ENCODE measurements at regions not wholly inside any gene's neighbourhood (a gene's known extent, or its start where the extent isn't known, plus 50 kb on each side); places are given as distances from the start of the nearest gene placed in this dataset.

DNA sequence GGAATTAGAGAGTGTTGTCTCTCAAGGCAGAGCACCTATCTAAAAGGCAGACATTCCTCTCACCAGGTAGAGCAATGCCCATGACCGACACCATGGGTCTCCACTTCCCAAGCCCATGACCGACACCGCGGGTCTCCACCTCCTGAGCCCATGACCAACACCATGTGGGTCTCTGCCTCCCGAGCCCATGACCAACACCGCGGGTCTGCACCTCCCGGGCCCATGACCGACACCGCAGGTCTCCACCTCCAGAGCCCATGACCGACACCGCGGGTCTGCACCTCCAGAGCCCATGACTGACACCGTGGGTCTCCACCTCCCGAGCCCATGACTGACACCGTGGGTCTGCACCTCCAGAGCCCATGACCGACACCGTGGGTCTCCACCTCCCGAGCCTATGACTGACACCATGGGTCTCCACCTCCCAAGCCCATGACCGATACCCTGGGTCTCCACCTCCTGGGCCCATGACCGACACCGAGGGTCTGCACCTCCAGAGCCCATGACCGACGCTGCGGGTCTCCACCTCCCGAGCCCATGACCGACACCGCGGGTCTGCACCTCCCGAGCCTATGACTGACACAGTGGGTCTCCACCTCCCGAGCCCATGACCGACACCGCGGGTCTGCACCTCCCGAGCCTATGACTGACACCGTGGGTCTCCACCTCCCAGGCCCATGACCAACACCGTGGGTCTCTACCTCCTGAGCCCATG lies 262.4 kb upstream of the SALL3 start:
- Histone ChIP-seq H3K9me3 (ENCODE audit: control insufficient read depth in 1 of 2, low read length in 2 of 2) (no peaks in the 10 kb centered on the region), H3K27me3 (ENCODE audit: control insufficient read depth in 1 of 2, insufficient read depth in 2 of 2, low read length in 2 of 2) (peaks cover 3 to 11% of the 10 kb centered on the region in 2 donors), H3K9ac (ENCODE audit: low read depth in 1 of 2, low read length in 2 of 2) (no peak overlapping the region), H3K27ac (ENCODE audit: low read depth, low read length) (no peak overlapping the region), H3K36me3 (ENCODE audit: control insufficient read depth in 1 of 2, insufficient read depth in 2 of 2, low read length in 2 of 2) (no peaks in the 10 kb centered on the region), H3K4me3 (ENCODE audit: low read depth in 1 of 2, low read length in 2 of 2) (no peak overlapping the region), H3K4me1 (ENCODE audit: control insufficient read depth in 1 of 2, insufficient read depth in 2 of 2, low read length in 2 of 2) (no peaks in the 10 kb centered on the region)

DNA sequence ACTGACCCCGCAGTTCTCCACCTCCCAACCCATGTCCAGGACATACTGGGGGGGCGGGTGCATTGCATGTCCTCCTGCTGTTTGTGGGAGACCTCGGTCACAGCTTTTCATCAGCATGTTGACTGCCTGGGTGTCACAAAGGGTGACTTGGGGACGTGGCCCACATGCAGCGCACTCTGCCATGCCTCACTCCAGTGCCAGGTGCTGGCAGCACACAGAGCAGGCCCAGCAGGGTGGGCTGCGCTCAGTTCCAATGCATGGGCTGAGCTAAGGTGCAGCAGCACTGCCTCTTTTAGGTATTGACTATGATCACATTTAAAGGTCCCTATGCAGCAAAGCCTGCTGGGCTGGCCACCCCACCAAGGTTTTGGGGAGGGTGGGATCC lies 261.9 kb upstream of the SALL3 start:
- H3K27ac ChIP-seq (ENCODE audit: low read depth, low read length), result no peak overlapping the region
- no peak overlapping the region for H3K4me3 ChIP-seq (ENCODE audit: low read depth in 1 of 2, low read length in 2 of 2)
- H3K36me3 ChIP-seq (ENCODE audit: control insufficient read depth in 1 of 2, insufficient read depth in 2 of 2, low read length in 2 of 2), result no peaks in the 10 kb centered on the region
- no peaks in the 10 kb centered on the region for H3K9me3 ChIP-seq (ENCODE audit: control insufficient read depth in 1 of 2, low read length in 2 of 2)
- H3K9ac ChIP-seq (ENCODE audit: low read depth in 1 of 2, low read length in 2 of 2), result no peak overlapping the region
- no peaks in the 10 kb centered on the region for H3K4me1 ChIP-seq (ENCODE audit: control insufficient read depth in 1 of 2, insufficient read depth in 2 of 2, low read length in 2 of 2)
- H3K27me3 ChIP-seq (ENCODE audit: control insufficient read depth in 1 of 2, insufficient read depth in 2 of 2, low read length in 2 of 2), result peaks cover 3 to 11% of the 10 kb centered on the region in 2 donors

DNA sequence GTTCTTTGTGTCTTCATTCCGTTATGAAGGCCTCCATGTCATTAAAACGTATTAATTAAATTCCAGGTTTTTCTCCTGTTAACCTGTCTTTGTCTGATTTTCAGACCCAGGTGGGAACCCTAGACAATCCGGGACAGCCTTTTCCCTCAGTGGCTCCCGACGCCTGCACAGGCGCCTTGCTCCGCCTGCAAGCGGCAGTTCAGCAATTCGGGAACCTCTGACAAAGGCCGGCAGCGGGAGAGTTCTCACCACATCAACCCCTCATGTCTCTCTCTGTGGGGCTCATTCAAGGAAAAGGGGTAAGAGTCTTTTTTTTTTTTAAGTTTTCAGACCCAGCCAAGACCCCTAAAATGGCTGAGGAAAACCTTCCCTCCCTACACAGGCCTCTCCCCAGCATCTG lies 259.8 kb upstream of the SALL3 start:
- peaks cover 3 to 11% of the 10 kb centered on the region in 2 donors for H3K27me3 ChIP-seq (ENCODE audit: control insufficient read depth in 1 of 2, insufficient read depth in 2 of 2, low read length in 2 of 2)
- H3K9me3 ChIP-seq (ENCODE audit: control insufficient read depth in 1 of 2, low read length in 2 of 2), result no peaks in the 10 kb centered on the region
- no peak overlapping the region for H3K27ac ChIP-seq (ENCODE audit: low read depth, low read length)
- no peaks in the 10 kb centered on the region for H3K36me3 ChIP-seq (ENCODE audit: control insufficient read depth in 1 of 2, insufficient read depth in 2 of 2, low read length in 2 of 2)
- no peaks in the 10 kb centered on the region for H3K4me1 ChIP-seq (ENCODE audit: control insufficient read depth in 1 of 2, insufficient read depth in 2 of 2, low read length in 2 of 2)
- no peak overlapping the region for H3K9ac ChIP-seq (ENCODE audit: low read depth in 1 of 2, low read length in 2 of 2)
- H3K4me3 ChIP-seq (ENCODE audit: low read depth in 1 of 2, low read length in 2 of 2), result no peak overlapping the region

DNA sequence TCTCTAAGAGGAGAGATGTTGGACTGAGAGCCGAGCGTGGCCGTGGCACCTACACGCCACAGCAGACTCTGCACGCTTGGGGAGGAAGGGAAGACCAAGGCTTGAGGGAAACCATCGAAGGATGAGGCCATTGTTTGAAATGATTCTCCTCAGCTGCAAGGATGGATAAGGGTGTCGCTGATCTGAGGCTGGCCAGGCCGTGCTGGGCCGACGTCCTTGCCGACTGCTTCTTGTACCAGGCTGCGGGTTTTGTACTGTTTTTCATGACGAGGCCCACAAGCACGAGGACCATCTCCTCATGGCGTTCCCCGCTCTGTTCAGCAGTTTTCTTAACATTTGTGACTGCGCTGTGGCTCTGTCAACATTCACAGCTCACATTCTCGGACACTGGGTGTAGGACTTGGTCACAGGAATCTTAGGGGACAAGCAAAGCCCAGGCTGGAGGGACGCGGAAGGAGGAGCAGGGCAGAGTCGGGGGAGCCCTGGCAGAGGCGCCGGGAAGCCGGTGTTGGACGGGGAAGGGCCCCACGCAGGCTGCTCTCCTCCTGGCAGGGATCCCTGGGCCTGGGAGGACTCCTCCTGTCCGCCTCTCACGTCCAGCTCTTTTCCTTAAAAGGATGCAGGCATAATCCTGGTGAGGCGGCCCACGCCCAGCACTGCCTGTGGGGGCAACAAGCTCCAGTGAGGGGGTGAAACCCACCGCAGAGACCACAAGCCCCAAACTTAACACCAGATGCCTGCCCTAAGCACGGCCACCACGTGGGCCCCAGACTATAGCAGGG lies 259.0 kb upstream of the SALL3 start:
- no peaks in the 10 kb centered on the region for H3K36me3 ChIP-seq (ENCODE audit: control insufficient read depth in 1 of 2, insufficient read depth in 2 of 2, low read length in 2 of 2)
- no peak overlapping the region for H3K9ac ChIP-seq (ENCODE audit: low read depth in 1 of 2, low read length in 2 of 2)
- H3K4me3 ChIP-seq (ENCODE audit: low read depth in 1 of 2, low read length in 2 of 2), result no peak overlapping the region
- no peaks in the 10 kb centered on the region for H3K9me3 ChIP-seq (ENCODE audit: control insufficient read depth in 1 of 2, low read length in 2 of 2)
- H3K27ac ChIP-seq (ENCODE audit: low read depth, low read length), result no peak overlapping the region
- no peaks in the 10 kb centered on the region for H3K4me1 ChIP-seq (ENCODE audit: control insufficient read depth in 1 of 2, insufficient read depth in 2 of 2, low read length in 2 of 2)
- H3K27me3 ChIP-seq (ENCODE audit: control insufficient read depth in 1 of 2, insufficient read depth in 2 of 2, low read length in 2 of 2), result peaks cover 3 to 11% of the 10 kb centered on the region in 2 donors

DNA sequence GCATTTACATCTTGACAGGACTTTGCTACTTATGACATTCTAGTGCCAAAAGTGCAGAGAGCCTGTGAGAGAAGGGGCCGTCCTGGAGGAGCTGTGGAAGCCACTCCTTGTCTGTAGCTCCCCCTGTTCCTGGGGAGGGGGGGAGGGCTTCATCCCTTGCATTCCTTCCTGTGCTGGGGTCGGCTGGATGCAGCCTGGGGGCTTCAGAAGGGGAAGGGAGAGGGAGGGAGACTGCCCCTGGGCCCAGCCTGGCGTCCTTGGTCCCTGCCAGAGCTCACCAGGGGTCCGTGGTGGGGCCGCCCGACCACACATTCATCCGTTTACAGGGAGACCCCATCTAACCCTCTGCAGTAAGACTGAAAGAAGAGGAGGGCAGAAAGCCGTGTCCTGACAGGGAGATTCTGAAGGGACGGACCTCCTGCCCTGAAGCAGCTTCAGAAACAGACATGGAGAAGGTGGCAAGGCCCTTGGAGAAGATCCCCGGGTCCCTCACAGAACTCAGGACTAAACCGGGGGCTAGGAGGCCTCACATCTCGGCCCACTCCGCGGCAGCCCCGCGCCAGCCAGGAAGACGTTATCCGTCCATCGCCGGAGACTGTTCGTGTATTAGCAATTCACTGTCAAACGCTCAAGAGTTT lies 258.3 kb upstream of the SALL3 start:
- peaks cover 3 to 11% of the 10 kb centered on the region in 2 donors for H3K27me3 ChIP-seq (ENCODE audit: control insufficient read depth in 1 of 2, insufficient read depth in 2 of 2, low read length in 2 of 2)
- no peaks in the 10 kb centered on the region for H3K4me1 ChIP-seq (ENCODE audit: control insufficient read depth in 1 of 2, insufficient read depth in 2 of 2, low read length in 2 of 2)
- no peaks in the 10 kb centered on the region for H3K36me3 ChIP-seq (ENCODE audit: control insufficient read depth in 1 of 2, insufficient read depth in 2 of 2, low read length in 2 of 2)
- H3K27ac ChIP-seq (ENCODE audit: low read depth, low read length), result no peak overlapping the region
- H3K9ac ChIP-seq (ENCODE audit: low read depth in 1 of 2, low read length in 2 of 2), result no peak overlapping the region
- no peaks in the 10 kb centered on the region for H3K9me3 ChIP-seq (ENCODE audit: control insufficient read depth in 1 of 2, low read length in 2 of 2)
- no peak overlapping the region for H3K4me3 ChIP-seq (ENCODE audit: low read depth in 1 of 2, low read length in 2 of 2)

DNA sequence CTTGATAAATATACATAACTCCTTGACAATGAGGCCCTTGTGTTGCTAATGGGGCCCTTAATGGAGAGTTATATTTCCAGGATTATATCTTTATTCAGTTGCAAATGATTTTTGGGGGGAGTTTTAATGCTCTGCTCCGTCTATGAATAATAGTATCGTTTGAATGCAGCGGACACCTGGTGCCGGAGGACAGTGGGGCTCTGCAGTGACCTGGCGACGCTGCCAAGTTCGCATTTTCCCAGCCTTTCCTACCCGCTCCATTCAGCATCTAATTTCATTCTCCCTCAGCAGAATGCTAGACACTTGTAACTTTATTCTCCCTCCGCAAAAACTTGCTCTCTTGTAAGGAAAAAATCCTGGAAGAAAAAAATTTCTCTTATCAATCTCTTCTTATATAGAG lies 257.6 kb upstream of the SALL3 start:
- H3K27me3 ChIP-seq (ENCODE audit: control insufficient read depth in 1 of 2, insufficient read depth in 2 of 2, low read length in 2 of 2), result peaks cover 3 to 11% of the 10 kb centered on the region in 2 donors
- no peak overlapping the region for H3K27ac ChIP-seq (ENCODE audit: low read depth, low read length)
- no peak overlapping the region for H3K4me3 ChIP-seq (ENCODE audit: low read depth in 1 of 2, low read length in 2 of 2)
- no peaks in the 10 kb centered on the region for H3K9me3 ChIP-seq (ENCODE audit: control insufficient read depth in 1 of 2, low read length in 2 of 2)
- no peaks in the 10 kb centered on the region for H3K36me3 ChIP-seq (ENCODE audit: control insufficient read depth in 1 of 2, insufficient read depth in 2 of 2, low read length in 2 of 2)
- no peak overlapping the region for H3K9ac ChIP-seq (ENCODE audit: low read depth in 1 of 2, low read length in 2 of 2)
- H3K4me1 ChIP-seq (ENCODE audit: control insufficient read depth in 1 of 2, insufficient read depth in 2 of 2, low read length in 2 of 2), result no peaks in the 10 kb centered on the region

DNA sequence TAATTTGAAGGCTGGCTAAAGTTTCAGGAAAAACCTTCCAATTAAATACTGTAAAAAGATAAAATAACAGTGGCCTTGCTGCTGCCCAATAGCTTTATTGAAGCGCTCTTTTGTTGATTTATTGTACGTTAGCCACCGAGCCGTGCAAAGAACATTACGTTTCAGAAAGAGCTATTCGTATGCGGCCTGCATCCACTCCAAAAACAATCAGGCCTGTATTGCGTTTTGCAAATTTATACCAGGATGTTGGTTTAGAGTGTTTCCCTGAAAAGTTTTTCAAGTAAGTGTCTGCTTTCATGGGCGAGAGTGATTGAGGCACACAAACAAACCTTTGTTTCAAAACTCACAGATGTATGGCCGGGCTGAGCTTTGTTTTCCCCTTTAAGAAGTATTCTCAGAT lies 257.2 kb upstream of the SALL3 start:
- Histone ChIP-seq H3K9me3 (ENCODE audit: control insufficient read depth in 1 of 2, low read length in 2 of 2) (no peaks in the 10 kb centered on the region), H3K9ac (ENCODE audit: low read depth in 1 of 2, low read length in 2 of 2) (no peak overlapping the region), H3K27me3 (ENCODE audit: control insufficient read depth in 1 of 2, insufficient read depth in 2 of 2, low read length in 2 of 2) (peaks cover 3 to 11% of the 10 kb centered on the region in 2 donors), H3K36me3 (ENCODE audit: control insufficient read depth in 1 of 2, insufficient read depth in 2 of 2, low read length in 2 of 2) (no peaks in the 10 kb centered on the region), H3K4me3 (ENCODE audit: low read depth in 1 of 2, low read length in 2 of 2) (no peak overlapping the region), H3K27ac (ENCODE audit: low read depth, low read length) (no peak overlapping the region), H3K4me1 (ENCODE audit: control insufficient read depth in 1 of 2, insufficient read depth in 2 of 2, low read length in 2 of 2) (no peaks in the 10 kb centered on the region)

DNA sequence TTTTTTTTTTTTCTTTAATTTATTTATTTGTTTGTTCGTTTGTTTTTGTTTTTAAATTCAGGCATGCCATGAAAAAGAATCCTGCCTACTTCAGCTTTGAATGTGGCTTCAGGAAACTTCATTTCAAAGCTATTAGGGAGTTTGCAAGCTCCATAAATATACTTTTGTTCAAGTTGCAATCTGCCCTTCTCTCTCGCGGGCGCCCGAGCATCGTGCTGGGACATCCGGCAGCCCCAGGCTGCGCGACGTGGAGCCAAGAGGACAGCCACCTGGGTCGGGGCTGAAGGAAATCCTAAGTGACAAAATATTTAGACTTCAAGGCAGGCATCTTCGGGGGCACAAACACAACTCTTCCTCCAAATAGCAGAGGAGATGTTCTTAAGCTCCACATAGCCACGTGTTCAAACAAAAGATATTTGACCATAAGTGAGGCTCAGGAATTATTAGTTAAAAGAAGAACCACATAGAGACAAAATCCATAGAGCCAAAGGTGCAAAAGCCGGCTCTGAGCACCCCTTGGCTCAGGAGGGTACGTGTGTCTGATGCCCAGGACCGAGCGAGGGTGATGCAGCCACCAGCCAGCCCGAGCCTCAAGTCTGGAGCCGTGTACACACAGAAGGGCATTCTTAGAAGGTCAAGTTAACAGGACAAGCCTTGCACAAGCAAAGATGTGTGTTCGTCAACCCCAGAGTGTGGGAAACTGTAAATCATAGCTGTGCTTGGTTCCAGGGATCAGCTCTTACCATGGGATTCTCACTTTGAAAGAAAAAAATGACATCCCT lies 256.5 kb upstream of the SALL3 start:
- Histone ChIP-seq H3K27me3 (ENCODE audit: control insufficient read depth in 1 of 2, insufficient read depth in 2 of 2, low read length in 2 of 2) (peaks cover 3 to 11% of the 10 kb centered on the region in 2 donors), H3K4me3 (ENCODE audit: low read depth in 1 of 2, low read length in 2 of 2) (no peak overlapping the region), H3K9ac (ENCODE audit: low read depth in 1 of 2, low read length in 2 of 2) (no peak overlapping the region), H3K9me3 (ENCODE audit: control insufficient read depth in 1 of 2, low read length in 2 of 2) (no peaks in the 10 kb centered on the region), H3K36me3 (ENCODE audit: control insufficient read depth in 1 of 2, insufficient read depth in 2 of 2, low read length in 2 of 2) (no peaks in the 10 kb centered on the region), H3K4me1 (ENCODE audit: control insufficient read depth in 1 of 2, insufficient read depth in 2 of 2, low read length in 2 of 2) (no peaks in the 10 kb centered on the region), H3K27ac (ENCODE audit: low read depth, low read length) (no peak overlapping the region)

DNA sequence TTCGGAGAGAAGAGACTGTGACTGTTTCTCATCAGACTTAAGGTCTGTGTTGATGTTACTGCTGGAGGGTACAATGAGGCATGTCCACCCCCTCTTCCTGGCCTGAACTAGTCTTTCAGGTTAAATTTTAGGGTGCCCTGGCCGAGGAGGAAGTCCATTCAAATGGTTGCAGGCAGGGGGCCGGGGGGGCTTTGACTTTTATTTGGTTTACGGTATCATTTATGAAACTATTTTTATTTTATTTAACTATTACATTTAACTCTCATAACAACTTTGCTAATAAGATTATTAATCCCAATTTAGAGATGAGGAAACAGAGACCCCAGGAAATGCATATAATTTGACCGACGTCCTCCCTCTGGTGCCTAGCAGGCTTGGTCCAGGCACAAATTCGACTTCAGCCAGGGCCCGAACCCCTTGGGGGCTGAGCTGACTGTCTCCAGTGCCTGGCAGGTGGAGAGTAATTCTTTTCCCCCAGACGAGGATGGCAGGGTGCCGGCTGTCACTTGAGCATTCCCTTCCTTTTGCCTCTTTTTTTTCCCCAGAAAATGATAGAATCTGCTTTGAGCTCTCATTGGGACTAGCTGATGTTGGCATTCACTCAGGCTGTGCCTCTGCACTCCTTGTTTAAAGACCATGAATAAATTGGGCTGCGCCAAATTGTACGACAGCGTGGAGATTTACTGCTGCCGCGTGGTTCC lies 255.3 kb upstream of the SALL3 start:
- Histone ChIP-seq H3K4me3 (ENCODE audit: low read depth in 1 of 2, low read length in 2 of 2) (no peak overlapping the region), H3K27me3 (ENCODE audit: control insufficient read depth in 1 of 2, insufficient read depth in 2 of 2, low read length in 2 of 2) (peaks cover 3 to 11% of the 10 kb centered on the region in 2 donors), H3K27ac (ENCODE audit: low read depth, low read length) (no peak overlapping the region), H3K9ac (ENCODE audit: low read depth in 1 of 2, low read length in 2 of 2) (no peak overlapping the region), H3K36me3 (ENCODE audit: control insufficient read depth in 1 of 2, insufficient read depth in 2 of 2, low read length in 2 of 2) (no peaks in the 10 kb centered on the region), H3K9me3 (ENCODE audit: control insufficient read depth in 1 of 2, low read length in 2 of 2) (no peaks in the 10 kb centered on the region), H3K4me1 (ENCODE audit: control insufficient read depth in 1 of 2, insufficient read depth in 2 of 2, low read length in 2 of 2) (no peaks in the 10 kb centered on the region)

All from duodenal mucosa (tissue), 2 donors.